ENCODE measurements at regions not wholly inside any gene's neighbourhood (a gene's known extent, or its start where the extent isn't known, plus 50 kb on each side); places are given as distances from the start of the nearest gene placed in this dataset.

GRCh38 chr4:66279084-66279483 is 608.8 kb upstream of the EPHA5 start:
- no peak for TF ChIP-seq CTCF (IDR thresholded peaks at IDR 0.05)
- no peak for TF ChIP-seq POLR2A (IDR thresholded peaks at IDR 0.05)
- no peak for TF ChIP-seq EP300 (IDR thresholded peaks at IDR 0.05)
- no peak for TF ChIP-seq POLR2AphosphoS5 (IDR thresholded peaks at IDR 0.05)
